Right renal cortex interstitium (tissue), 3 donors: ENCODE measurements at regions not wholly inside any gene's neighbourhood (a gene's known extent, or its start where the extent isn't known, plus 50 kb on each side); places are given as distances from the start of the nearest gene placed in this dataset.

Experiments
- DNase-seq, 3 donors: peaks; one replicate each; pipeline ENCODE4 v3.0.0-alpha.2; 2013; ENCODE audit warnings: low read depth in 3 of 3, low spot score in 2 of 3

GRCh38 chr4:13892739-13893105 lies 265.2 kb upstream of the BOD1L1 start:
- no peak for DNase-seq

DNA sequence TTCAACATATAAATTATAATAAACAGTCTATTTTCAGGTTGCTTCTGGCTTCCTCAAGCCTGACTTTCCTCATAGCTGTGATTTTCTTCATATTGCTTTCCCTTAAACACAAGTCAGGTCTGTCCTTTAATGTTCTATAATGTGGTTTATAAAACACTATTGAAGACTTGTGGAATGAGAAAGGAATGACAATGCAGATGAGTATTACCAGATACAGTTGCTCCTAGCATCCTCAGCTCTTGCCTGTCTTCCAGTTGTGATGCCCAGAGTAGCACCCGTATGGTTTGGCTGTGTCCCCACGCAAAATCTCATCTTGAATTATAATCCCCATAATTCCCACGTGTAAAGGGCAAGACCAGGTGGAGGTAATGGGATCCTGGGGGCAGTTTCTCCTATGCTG lies 265.7 kb upstream of the BOD1L1 start:
- no peak for DNase-seq

- no peak for DNase-seq
Measured at GRCh38 chr4:13893987-13894386, 266.5 kb upstream of the BOD1L1 start.

DNA sequence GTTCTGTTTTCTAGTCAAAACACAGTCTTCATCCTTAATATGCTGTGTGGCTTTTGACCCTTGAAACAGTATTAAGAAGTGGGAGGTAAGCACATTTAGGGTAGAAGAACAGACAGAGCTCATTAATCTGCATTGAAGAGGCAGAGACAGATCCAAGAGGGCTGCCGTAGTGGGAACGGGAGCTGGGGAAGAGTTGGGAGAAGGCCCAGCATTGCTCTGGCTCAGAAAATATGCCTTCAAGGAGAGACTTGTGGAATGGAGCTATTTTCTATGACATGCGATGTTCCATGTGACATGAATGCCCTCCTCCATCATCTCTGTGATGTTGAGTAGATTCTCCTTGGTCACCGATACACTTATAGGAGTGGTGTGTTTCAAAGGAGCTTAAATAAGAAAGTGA lies 273.3 kb upstream of the BOD1L1 start:
- no peak for DNase-seq

GRCh38 chr4:13902146-13902545 lies 274.6 kb upstream of the BOD1L1 start:
- no peak for DNase-seq

GRCh38 chr4:13903061-13903460 lies 275.5 kb upstream of the BOD1L1 start:
- no peak for DNase-seq

- no peak for DNase-seq
Measured at GRCh38 chr4:13903901-13904300, 276.4 kb upstream of the BOD1L1 start.

- no peak for DNase-seq
Measured at GRCh38 chr4:13905543-13905942, 278.0 kb upstream of the BOD1L1 start.

GRCh38 chr4:13906727-13907126 lies 279.2 kb upstream of the BOD1L1 start:
- DNase-seq: no peak

GRCh38 chr4:13907255-13907751 lies 279.8 kb upstream of the BOD1L1 start:
- no peak for DNase-seq

DNA sequence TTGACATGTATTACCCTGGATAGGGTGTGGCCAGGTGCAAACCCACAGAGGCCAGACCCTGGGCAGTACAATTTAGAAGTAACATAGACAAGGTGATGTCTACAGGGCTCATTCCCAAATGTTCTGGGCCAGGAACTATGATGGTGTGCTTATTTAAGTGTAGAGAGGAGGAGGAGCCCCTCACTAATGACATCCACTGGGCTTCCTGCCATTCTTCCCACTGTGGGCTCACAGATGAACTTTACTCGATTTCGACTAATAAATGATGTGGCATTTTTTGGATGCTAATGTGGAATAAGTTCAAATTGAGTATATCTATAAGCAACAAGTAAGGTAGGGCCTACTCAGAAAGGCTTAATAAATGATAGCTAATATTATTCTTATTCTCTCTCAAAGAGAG lies 280.9 kb upstream of the BOD1L1 start:
- DNase-seq: no peak

GRCh38 chr4:13910556-13910955 lies 283.0 kb upstream of the BOD1L1 start:
- DNase-seq: no peak

DNA sequence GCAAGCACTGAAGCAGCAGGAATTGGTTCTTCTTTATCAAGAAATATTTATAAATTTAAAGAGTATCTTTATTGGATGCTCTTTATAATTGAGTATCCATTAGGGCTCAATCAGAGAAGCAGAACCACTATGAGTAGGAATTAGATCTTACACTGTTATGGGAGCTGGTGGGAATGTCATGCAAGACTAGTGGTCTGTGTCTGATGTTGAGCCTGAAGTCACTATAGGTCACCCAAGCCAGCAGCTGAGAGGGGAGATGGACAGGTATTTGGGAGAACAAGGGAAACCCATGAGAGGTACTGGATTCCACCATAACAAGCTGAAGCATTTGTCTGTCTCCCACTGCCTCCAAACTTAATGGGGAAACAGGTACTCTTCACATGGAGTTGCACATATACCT lies 283.7 kb upstream of the BOD1L1 start:
- no peak for DNase-seq

DNA sequence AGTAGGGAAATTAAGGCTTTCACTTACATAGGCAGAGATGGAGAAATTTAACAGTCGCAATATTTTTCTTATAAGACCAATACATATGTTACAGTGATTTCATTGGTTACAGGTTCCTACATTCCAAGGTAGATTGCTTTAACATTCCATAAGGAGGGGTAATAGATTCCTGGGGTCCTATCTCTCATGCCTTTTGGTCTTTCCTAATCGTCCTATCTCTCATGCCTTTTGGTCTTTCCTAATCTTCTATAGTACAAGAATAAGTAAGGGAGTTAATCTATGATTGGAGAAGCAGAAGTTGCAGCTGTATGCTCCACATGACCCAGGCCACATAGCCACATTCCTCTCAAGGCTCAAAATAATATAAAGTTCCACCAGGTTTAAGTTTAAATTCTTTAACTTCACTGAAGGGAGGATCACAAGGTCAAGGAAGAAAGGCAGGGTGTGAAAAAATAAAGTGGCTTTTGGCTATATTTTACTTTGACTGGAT lies 285.0 kb upstream of the BOD1L1 start:
- no peak for DNase-seq

GRCh38 chr4:13912966-13913365 lies 285.4 kb upstream of the BOD1L1 start:
- DNase-seq: no peak

GRCh38 chr4:13917015-13917414 lies 289.5 kb upstream of the BOD1L1 start:
- no peak for DNase-seq

DNA sequence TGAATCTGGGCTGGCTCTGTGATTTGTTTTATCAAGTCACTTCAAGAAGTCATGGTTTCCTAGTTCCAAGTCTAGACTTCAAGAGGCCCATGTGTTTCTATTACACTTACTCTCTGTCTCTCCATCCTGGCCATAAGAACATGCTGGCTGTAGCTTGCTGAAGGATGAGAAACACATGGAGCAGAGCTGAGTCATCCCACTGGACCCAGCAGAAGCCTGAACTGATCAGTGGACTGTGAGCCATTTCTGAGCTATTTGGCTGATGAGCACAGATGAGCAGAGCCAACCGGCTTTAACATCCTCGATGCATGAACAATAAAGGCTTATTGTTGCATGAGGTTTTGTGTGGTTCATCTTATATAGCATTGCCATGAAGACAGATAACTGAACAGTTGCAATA lies 290.6 kb upstream of the BOD1L1 start:
- DNase-seq: no peak

GRCh38 chr4:13918991-13919441 lies 291.5 kb upstream of the BOD1L1 start:
- no peak for DNase-seq

- no peak for DNase-seq
Measured at GRCh38 chr4:13920111-13920875, 292.8 kb upstream of the BOD1L1 start.

GRCh38 chr4:13920901-13921300 lies 293.4 kb upstream of the BOD1L1 start:
- DNase-seq: no peak

DNA sequence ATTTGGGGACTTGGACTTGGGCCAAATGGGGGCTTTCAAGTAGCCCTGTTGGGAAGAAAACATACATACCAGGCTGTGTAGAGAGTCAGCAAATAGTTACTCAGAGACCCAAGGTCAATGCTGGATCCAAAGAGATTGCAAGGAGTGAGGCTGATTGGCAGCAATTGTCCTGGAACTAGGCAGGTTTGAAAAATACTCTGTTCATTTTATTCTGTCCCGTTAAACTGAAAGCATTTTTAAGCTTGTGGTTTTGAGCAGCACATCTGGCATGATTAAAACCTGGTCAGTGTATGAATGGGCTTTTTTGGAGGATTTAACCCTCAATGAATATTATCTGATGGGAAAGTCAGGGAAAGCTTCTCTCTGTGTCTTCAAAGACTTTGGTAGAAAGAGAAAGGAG lies 294.3 kb upstream of the BOD1L1 start:
- DNase-seq: no peak

- DNase-seq: no peak
Measured at GRCh38 chr4:13922459-13922858, 294.9 kb upstream of the BOD1L1 start.
